ENCODE measurements at regions not wholly inside any gene's neighbourhood (a gene's known extent, or its start where the extent isn't known, plus 50 kb on each side); places are given as distances from the start of the nearest gene placed in this dataset.
"Not testable (repeated sequence)": the region's sequence is repeated elsewhere in the genome, so short reads cannot be mapped to it uniquely, and the experiment has no call there.

DNA sequence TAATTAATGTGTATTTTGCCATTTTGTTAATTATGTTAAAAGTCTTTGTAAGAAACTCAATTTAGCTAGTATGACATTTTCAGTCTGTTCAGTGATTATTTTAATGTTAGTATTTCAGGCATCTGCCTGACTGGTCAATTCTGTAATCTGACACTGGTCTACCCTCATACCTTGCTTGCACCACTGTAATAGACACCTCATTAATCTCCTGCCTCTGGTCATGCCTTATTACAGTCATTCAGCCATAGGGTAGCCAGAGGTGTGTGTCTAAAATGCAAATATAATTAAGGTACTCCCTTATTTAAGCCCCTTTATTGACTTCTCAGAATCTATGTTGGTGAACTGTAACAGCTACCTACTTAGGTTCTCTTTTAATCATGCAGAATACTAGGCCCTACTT lies 861.1 kb upstream of the IGFBP7 start:
- H3K4me1 Mint-ChIP-seq, result no peaks in the 10 kb centered on the region
- Histone ChIP-seq H3K27me3 (ENCODE audit: control insufficient read depth, insufficient read depth, low read length) (no peaks in the 10 kb centered on the region), H3K27ac (ENCODE audit: low read length) (no peak overlapping the region), H3K4me3 (ENCODE audit: low read length) (no peak overlapping the region), H3K9me3 (ENCODE audit: control insufficient read depth, insufficient read depth, low read length) (peaks cover 8% of the 10 kb centered on the region), H3K36me3 (ENCODE audit: control insufficient read depth, insufficient read depth, low read length) (no peaks in the 10 kb centered on the region), H3K4me1 (ENCODE audit: control insufficient read depth, insufficient read depth, low read length) (no peaks in the 10 kb centered on the region)
- H3K27me3 Mint-ChIP-seq (ENCODE audit: low read depth in 2 of 2), result no peaks in the 10 kb centered on the region
- no peak overlapping the region for H3K4me3 Mint-ChIP-seq
- H3K36me3 Mint-ChIP-seq, result no peaks in the 10 kb centered on the region
- H3K27ac Mint-ChIP-seq, result no peak overlapping the region
- H3K9me3 Mint-ChIP-seq, result peaks cover 5 to 7% of the 10 kb centered on the region in 2 donors
- DNase-seq (no peak), ATAC-seq (no peak)
- TF ChIP-seq, protein P1, sequence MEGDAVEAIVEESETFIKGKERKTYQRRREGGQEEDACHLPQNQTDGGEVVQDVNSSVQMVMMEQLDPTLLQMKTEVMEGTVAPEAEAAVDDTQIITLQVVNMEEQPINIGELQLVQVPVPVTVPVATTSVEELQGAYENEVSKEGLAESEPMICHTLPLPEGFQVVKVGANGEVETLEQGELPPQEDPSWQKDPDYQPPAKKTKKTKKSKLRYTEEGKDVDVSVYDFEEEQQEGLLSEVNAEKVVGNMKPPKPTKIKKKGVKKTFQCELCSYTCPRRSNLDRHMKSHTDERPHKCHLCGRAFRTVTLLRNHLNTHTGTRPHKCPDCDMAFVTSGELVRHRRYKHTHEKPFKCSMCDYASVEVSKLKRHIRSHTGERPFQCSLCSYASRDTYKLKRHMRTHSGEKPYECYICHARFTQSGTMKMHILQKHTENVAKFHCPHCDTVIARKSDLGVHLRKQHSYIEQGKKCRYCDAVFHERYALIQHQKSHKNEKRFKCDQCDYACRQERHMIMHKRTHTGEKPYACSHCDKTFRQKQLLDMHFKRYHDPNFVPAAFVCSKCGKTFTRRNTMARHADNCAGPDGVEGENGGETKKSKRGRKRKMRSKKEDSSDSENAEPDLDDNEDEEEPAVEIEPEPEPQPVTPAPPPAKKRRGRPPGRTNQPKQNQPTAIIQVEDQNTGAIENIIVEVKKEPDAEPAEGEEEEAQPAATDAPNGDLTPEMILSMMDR (IDR thresholded peaks at IDR 0.05), result no peak
- intact Hi-C loops (cut with micrococcal nuclease), result no loop called here

DNA sequence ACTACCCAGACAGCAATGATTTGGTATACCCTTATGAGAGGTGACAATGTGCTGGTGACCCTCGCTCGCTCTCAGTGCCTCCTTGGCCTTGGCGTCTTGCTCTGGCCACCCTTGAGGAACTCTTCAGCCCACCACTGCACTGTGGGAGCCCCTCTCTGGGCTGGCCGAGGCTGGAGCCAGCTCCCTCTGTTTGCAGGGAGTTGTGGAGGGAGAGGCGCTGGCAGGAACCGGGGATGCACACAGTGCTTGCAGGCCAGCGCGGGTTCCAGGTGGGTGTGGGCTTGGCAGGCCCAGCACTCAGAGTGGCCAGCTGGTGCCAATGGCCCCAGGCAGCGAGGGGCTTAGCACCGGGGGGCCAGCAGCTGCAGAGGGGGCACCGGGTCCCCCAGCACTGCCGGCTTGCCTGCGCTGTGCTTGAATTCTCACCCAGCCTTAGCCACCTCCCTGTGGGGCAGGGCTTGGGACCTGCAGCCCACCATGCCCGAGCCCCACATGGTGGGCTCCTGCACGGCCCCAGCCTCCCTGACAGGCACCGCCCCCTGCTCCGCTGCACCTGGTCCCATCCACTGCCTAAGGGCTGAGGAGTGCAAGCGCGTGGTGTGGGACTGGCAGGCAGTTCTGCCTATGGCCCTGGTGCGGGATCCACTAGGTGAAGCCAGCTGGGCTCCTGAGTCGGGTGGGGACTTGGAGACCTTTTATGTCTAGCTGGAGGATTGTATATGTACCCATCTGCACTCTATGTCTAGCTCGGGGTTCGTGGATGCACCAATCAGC lies 857.0 kb upstream of the IGFBP7 start:
- TF ChIP-seq, protein P1 (IDR thresholded peaks at IDR 0.05), result no peak
- Mint-ChIP-seq H3K4me3 (no peak overlapping the region), H3K36me3 (no peaks in the 10 kb centered on the region), H3K4me1 (no peaks in the 10 kb centered on the region), H3K27ac (no peak overlapping the region), H3K27me3 (ENCODE audit: low read depth in 2 of 2) (no peaks in the 10 kb centered on the region), H3K9me3 (peaks cover 2 to 7% of the 10 kb centered on the region in 2 donors)
- H3K36me3 ChIP-seq (ENCODE audit: control insufficient read depth, insufficient read depth, low read length), result no peaks in the 10 kb centered on the region
- intact Hi-C loops (cut with micrococcal nuclease), result no loop called here
- ATAC-seq (no peak), DNase-seq (no peak)
- peaks cover 8% of the 10 kb centered on the region for H3K9me3 ChIP-seq (ENCODE audit: control insufficient read depth, insufficient read depth, low read length)
- H3K27ac ChIP-seq (ENCODE audit: low read length), result no peak overlapping the region
- H3K4me1 ChIP-seq (ENCODE audit: control insufficient read depth, insufficient read depth, low read length), result no peaks in the 10 kb centered on the region
- H3K4me3 ChIP-seq (ENCODE audit: low read length), result no peak overlapping the region
- 87% methylated on average over 23 of the region's 23 CpGs for WGBS (ENCODE audit: insufficient coverage)
- no peaks in the 10 kb centered on the region for H3K27me3 ChIP-seq (ENCODE audit: control insufficient read depth, insufficient read depth, low read length)

DNA sequence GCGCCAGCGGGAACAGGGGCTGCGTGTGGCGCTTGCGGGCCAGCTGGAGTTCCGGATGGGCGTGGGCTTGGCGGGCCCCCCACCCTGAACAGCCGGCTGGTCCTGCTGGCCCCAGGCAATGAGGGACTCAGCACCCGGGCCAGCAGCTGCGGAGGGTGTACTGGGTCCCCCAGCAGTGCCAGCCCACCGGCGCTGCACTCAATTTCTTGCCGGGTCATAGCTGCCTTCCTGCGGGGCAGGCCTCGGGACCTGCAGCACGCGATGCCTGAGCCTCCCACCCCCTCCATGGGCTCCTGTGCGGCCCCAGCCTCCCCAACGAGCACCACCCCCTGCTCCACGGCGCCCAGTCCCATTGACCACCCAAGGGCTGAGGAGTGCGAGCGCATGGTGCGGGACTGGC lies 855.2 kb upstream of the IGFBP7 start:
- DNase-seq; intact Hi-C loops (cut with micrococcal nuclease); H3K27ac Mint-ChIP-seq; ATAC-seq; H3K4me1 ChIP-seq (ENCODE audit: control insufficient read depth, insufficient read depth, low read length); H3K9me3 Mint-ChIP-seq; H3K36me3 ChIP-seq (ENCODE audit: control insufficient read depth, insufficient read depth, low read length); H3K9me3 ChIP-seq (ENCODE audit: control insufficient read depth, insufficient read depth, low read length); H3K4me3 ChIP-seq (ENCODE audit: low read length); H3K27ac ChIP-seq (ENCODE audit: low read length); H3K36me3 Mint-ChIP-seq; H3K27me3 Mint-ChIP-seq (ENCODE audit: low read depth in 2 of 2); H3K27me3 ChIP-seq (ENCODE audit: control insufficient read depth, insufficient read depth, low read length); H3K4me3 Mint-ChIP-seq; H3K4me1 Mint-ChIP-seq: not testable (repeated sequence)
- 91% methylated on average over 21 of the region's 25 CpGs for WGBS (ENCODE audit: insufficient coverage)

DNA sequence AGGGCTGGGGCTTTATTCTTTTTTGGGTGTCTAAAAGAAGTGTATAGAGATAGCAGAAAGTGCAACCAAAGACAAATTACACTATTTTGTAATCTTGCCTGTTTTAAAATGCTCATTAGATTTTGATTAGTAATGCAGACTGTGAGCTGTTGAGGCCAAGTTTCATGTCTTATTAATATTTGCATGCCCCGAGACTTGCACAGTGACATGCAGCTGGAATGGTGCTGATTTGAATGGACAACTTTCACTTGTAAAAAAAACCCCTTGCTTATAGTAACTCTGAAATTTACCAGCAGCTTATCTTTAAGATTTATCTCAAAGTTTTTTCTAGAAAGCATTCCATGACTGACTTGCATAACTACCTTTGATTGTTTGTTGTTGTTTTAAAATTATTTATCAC lies 835.1 kb upstream of the IGFBP7 start:
- TF ChIP-seq, protein P1 (IDR thresholded peaks at IDR 0.05), result no peak
- Histone ChIP-seq H3K9me3 (ENCODE audit: control insufficient read depth, insufficient read depth, low read length) (no peaks in the 10 kb centered on the region), H3K4me3 (ENCODE audit: low read length) (no peak overlapping the region), H3K27me3 (ENCODE audit: control insufficient read depth, insufficient read depth, low read length) (no peaks in the 10 kb centered on the region), H3K4me1 (ENCODE audit: control insufficient read depth, insufficient read depth, low read length) (no peaks in the 10 kb centered on the region), H3K27ac (ENCODE audit: low read length) (no peak overlapping the region), H3K36me3 (ENCODE audit: control insufficient read depth, insufficient read depth, low read length) (no peaks in the 10 kb centered on the region)
- H3K4me3 Mint-ChIP-seq, result no peak overlapping the region
- WGBS (ENCODE audit: insufficient coverage), result 85% methylated on average over 1 of the region's 1 CpG
- peaks cover 0 to 3% of the 10 kb centered on the region in 2 donors for H3K9me3 Mint-ChIP-seq
- ATAC-seq (no peak), DNase-seq (no peak)
- H3K36me3 Mint-ChIP-seq, result no peaks in the 10 kb centered on the region
- no peak overlapping the region for H3K27ac Mint-ChIP-seq
- H3K4me1 Mint-ChIP-seq, result no peaks in the 10 kb centered on the region
- intact Hi-C loops (cut with micrococcal nuclease), result no loop called here
- no peaks in the 10 kb centered on the region for H3K27me3 Mint-ChIP-seq (ENCODE audit: low read depth in 2 of 2)

Data from natural killer cell (primary cell).